Uterus (tissue), 3 donors: ENCODE measurements at regions not wholly inside any gene's neighbourhood (a gene's known extent, or its start where the extent isn't known, plus 50 kb on each side); places are given as distances from the start of the nearest gene placed in this dataset.

Experiments used
- DNase-seq, 2 donors: peaks; one replicate each; pipeline ENCODE4 v3.0.0-alpha.2; 2019 to 2020
- H3K27ac ChIP-seq, 2 donors: fragments of 200-600 bp; sonication (generic); 1 replicate in 1 of 2; 2 replicates in 1 of 2; pipeline ENCODE4 v1.5.1; 2016 to 2018
- H3K27me3 ChIP-seq, 2 donors: fragments of 200-600 bp; sonication (generic); one replicate each; pipeline ENCODE4 v1.5.1; 2018 to 2019; ENCODE audit warnings: control low read depth in 1 of 2
- H3K36me3 ChIP-seq, 2 donors: fragments of 200-600 bp; sonication (generic); one replicate each; pipeline ENCODE4 v1.5.1; 2019; ENCODE audit warnings: control low read depth in 1 of 2
- H3K4me1 ChIP-seq, 2 donors: fragments of 200-600 bp; sonication (generic); one replicate each; pipeline ENCODE4 v1.5.1; 2018 to 2019; ENCODE audit warnings: control low read depth in 1 of 2
- H3K4me3 ChIP-seq, 2 donors: fragments of 200-600 bp; sonication (generic); 1 replicate in 1 of 2; 2 replicates in 1 of 2; pipeline ENCODE4 v1.5.1; 2018 to 2019; ENCODE audit warnings: mild to moderate bottlenecking in 1 of 2
- H3K9me3 ChIP-seq, 2 donors: fragments of 200-600 bp; sonication (generic); one replicate each; pipeline ENCODE4 v1.5.1; 2019; ENCODE audit warnings: control low read depth in 1 of 2
- CTCF ChIP-seq, 4 experiments: fragments of 200-600 bp in 2 of 4; fragments of 450-650 bp in 2 of 4; sonication (generic) in 2 of 4; IDR thresholded peaks; one replicate each; pipeline ENCODE4 v1.5.1; 2016 to 2019; ENCODE audit warnings: antibody characterized with exemption in 4 of 4, mild to moderate bottlenecking in 2 of 4, moderate library complexity in 1 of 4
- POLR2A ChIP-seq, 2 donors: fragments of 450-650 bp; IDR thresholded peaks; one replicate each; pipeline ENCODE4 v1.6.1; 2016; ENCODE audit warnings: antibody characterized with exemption in 2 of 2, mild to moderate bottlenecking in 1 of 2, moderate library complexity in 1 of 2
- intact Hi-C: fragments of 100-400 bp; cut with DNase I; formaldehyde crosslinking; loops from one replicate; pipeline ENCODE4 v1.15.1; 2023; ENCODE audit warnings: low total_unique reads
- donor health status: DM: yes; HTN: yes; CAD: no.

GRCh38 chr1:170856455-170856854 is 78.9 kb upstream of the MROH9 start:
- TF ChIP-seq CTCF (IDR thresholded peaks at IDR 0.05) (no peak), POLR2A (IDR thresholded peaks at IDR 0.05) (no peak)
- H3K4me1 ChIP-seq, result no peaks in the 10 kb centered on the region
- no peaks in the 10 kb centered on the region for H3K36me3 ChIP-seq
- no peak for DNase-seq
- no peaks in the 10 kb centered on the region for H3K9me3 ChIP-seq
- H3K27ac ChIP-seq, result no peak overlapping the region
- H3K27me3 ChIP-seq, result no peaks in the 10 kb centered on the region
- no peak overlapping the region for H3K4me3 ChIP-seq
- intact Hi-C loops, result no loop called here

- no peaks in the 10 kb centered on the region for H3K36me3 ChIP-seq
- H3K4me3 ChIP-seq, result no peak overlapping the region
- H3K27ac ChIP-seq, result no peak overlapping the region
- TF ChIP-seq POLR2A (IDR thresholded peaks at IDR 0.05), result no peak
- no peak for TF ChIP-seq CTCF (IDR thresholded peaks at IDR 0.05)
- intact Hi-C loops, result no loop called here
- H3K4me1 ChIP-seq, result no peaks in the 10 kb centered on the region
- no peaks in the 10 kb centered on the region for H3K27me3 ChIP-seq
- no peaks in the 10 kb centered on the region for H3K9me3 ChIP-seq
- DNase-seq, result no peak
Observed at GRCh38 chr1:170857955-170858354, 77.4 kb upstream of the MROH9 start.

- intact Hi-C loops, result no loop called here
- H3K27me3 ChIP-seq, result no peaks in the 10 kb centered on the region
- no peak for TF ChIP-seq CTCF (IDR thresholded peaks at IDR 0.05)
- TF ChIP-seq POLR2A (IDR thresholded peaks at IDR 0.05), result no peak
- H3K36me3 ChIP-seq, result no peaks in the 10 kb centered on the region
- no peak for DNase-seq
- no peaks in the 10 kb centered on the region for H3K9me3 ChIP-seq
- H3K4me3 ChIP-seq, result no peak overlapping the region
- no peaks in the 10 kb centered on the region for H3K4me1 ChIP-seq
- no peak overlapping the region for H3K27ac ChIP-seq
Observed at GRCh38 chr1:170863621-170864020, 71.7 kb upstream of the MROH9 start.

- Histone ChIP-seq H3K9me3 (no peaks in the 10 kb centered on the region), H3K36me3 (no peaks in the 10 kb centered on the region), H3K27me3 (no peaks in the 10 kb centered on the region), H3K4me3 (no peak overlapping the region), H3K27ac (no peak overlapping the region), H3K4me1 (no peaks in the 10 kb centered on the region)
- intact Hi-C loops, result no loop called here
- TF ChIP-seq CTCF (IDR thresholded peaks at IDR 0.05), result no peak
- no peak for TF ChIP-seq POLR2A (IDR thresholded peaks at IDR 0.05)
- DNase-seq, result no peak
Observed at GRCh38 chr1:170864238-170864637, 71.1 kb upstream of the MROH9 start.

- intact Hi-C loops, result no loop called here
- TF ChIP-seq POLR2A (IDR thresholded peaks at IDR 0.05) (no peak), CTCF (IDR thresholded peaks at IDR 0.05) (no peak)
- no peaks in the 10 kb centered on the region for H3K27me3 ChIP-seq
- H3K4me3 ChIP-seq, result no peak overlapping the region
- no peaks in the 10 kb centered on the region for H3K9me3 ChIP-seq
- H3K36me3 ChIP-seq, result no peaks in the 10 kb centered on the region
- H3K4me1 ChIP-seq, result no peaks in the 10 kb centered on the region
- no peak for DNase-seq
- peak overlapping the region in 1 of 2 donors; percentile 5 for H3K27ac ChIP-seq
Observed at GRCh38 chr1:170864876-170865538, 70.3 kb upstream of the MROH9 start.
